Parathyroid adenoma (tissue), 2 donors: ENCODE measurements at regions not wholly inside any gene's neighbourhood (a gene's known extent, or its start where the extent isn't known, plus 50 kb on each side); places are given as distances from the start of the nearest gene placed in this dataset.

Source experiments
- H2AFZ ChIP-seq: fragments of 300-600 bp; sonication (generic); one replicate; pipeline ENCODE4 v1.7.0; 2017; ENCODE audit warnings: antibody characterized with exemption, mild to moderate bottlenecking
- H3K27ac ChIP-seq: fragments of 300-600 bp; sonication (generic); one replicate; pipeline ENCODE4 v1.7.0; 2017
- H3K27me3 ChIP-seq: fragments of 300-600 bp; sonication (generic); one replicate; pipeline ENCODE4 v1.7.0; 2017; ENCODE audit warnings: low read length; ENCODE audit not compliant: control insufficient read depth, insufficient read depth
- H3K36me3 ChIP-seq: fragments of 300-600 bp; sonication (generic); one replicate; pipeline ENCODE4 v1.7.0; 2017; ENCODE audit warnings: low read length; ENCODE audit not compliant: control insufficient read depth, insufficient read depth
- H3K4me1 ChIP-seq: fragments of 300-600 bp; sonication (generic); one replicate; pipeline ENCODE4 v1.7.0; 2017; ENCODE audit warnings: control low read depth
- H3K4me2 ChIP-seq: fragments of 300-600 bp; sonication (generic); one replicate; pipeline ENCODE4 v1.7.0; 2017; ENCODE audit warnings: low read length
- H3K4me3 ChIP-seq: fragments of 300-600 bp; sonication (generic); one replicate; pipeline ENCODE4 v1.7.0; 2017; ENCODE audit warnings: low read depth, low read length
- H3K79me2 ChIP-seq: fragments of 300-600 bp; sonication (generic); one replicate; pipeline ENCODE4 v1.7.0; 2017; ENCODE audit warnings: control low read depth
- H3K9ac ChIP-seq: fragments of 300-600 bp; sonication (generic); one replicate; pipeline ENCODE4 v1.7.0; 2017; ENCODE audit warnings: mild to moderate bottlenecking
- H3K9me3 ChIP-seq: fragments of 300-600 bp; sonication (generic); one replicate; pipeline ENCODE4 v1.7.0; 2017; ENCODE audit warnings: low read length; ENCODE audit not compliant: control insufficient read depth
- TF ChIP-seq, protein P1 (sequence below): fragments of 300-600 bp; sonication (generic); IDR thresholded peaks from one replicate; pipeline ENCODE4 v1.7.0; 2017; ENCODE audit warnings: antibody characterized with exemption, mild to moderate bottlenecking
- donor health status: primary hyperparathyroidism.

DNA sequence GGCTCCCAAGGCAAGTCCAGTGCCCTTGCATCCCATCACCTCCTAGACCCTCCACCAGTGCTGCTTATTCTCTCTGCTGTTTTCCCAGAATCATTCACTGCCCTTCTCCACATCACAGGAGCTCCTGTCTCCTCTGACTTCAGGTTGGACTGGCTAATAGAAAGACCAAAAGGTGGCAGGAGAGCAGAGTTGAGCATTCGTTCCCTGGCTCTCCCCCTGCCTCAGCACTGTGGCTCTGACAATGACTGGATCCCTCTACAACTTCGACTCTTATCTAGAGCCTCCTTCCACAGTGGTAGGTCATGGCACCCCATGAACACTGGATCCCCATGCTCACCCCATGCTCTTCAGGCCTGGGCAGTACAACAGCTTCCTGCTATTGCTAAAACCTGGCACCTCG, 243.6 kb downstream of the LRRN1 start:
- Histone ChIP-seq H3K27me3 (no peaks in the 10 kb centered on the region), H3K27ac (no peak overlapping the region), H3K4me2 (no peak overlapping the region)

DNA sequence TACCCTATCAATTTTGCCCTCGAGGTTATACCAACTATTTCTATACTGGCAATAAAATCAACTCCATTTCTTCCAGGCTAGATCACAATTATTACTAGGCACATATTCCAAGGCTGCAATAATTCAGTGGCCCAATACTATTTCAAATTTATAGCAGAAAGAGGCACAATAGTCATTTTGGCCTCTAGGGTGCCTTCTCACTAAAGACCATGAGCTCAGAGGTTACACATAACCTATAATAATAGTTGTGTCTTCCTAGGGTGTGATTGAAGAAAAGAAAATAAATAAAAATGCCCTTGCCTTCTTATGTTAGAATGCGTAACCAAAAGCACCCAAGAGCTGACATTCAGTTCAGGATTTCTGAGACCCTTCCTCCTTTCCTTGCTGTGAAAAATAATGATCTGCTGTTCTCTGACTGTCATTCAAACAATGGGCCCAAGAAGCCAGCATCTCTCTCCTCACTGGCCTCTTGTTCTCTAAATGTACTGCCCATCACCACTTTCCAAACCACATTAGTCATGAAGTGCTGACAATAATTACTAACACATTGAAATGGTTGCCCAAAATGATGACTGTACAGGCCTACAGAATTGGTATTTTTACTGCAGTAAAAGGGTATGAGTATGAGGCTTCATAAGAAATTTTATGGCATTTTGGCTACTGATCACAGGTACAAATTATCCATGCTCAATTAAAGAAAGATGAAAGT, 244.8 kb downstream of the LRRN1 start:
- no peaks in the 10 kb centered on the region for H3K79me2 ChIP-seq
- no peaks in the 10 kb centered on the region for H3K9me3 ChIP-seq
- no peak overlapping the region for H3K27ac ChIP-seq
- no peaks in the 10 kb centered on the region for H3K27me3 ChIP-seq
- H3K9ac ChIP-seq: no peak overlapping the region
- H3K4me3 ChIP-seq: no peak overlapping the region
- no peak overlapping the region for H2AFZ ChIP-seq
- no peak overlapping the region for H3K4me2 ChIP-seq
- H3K4me1 ChIP-seq: no peaks in the 10 kb centered on the region
- H3K36me3 ChIP-seq: no peaks in the 10 kb centered on the region
- TF ChIP-seq, protein P1, sequence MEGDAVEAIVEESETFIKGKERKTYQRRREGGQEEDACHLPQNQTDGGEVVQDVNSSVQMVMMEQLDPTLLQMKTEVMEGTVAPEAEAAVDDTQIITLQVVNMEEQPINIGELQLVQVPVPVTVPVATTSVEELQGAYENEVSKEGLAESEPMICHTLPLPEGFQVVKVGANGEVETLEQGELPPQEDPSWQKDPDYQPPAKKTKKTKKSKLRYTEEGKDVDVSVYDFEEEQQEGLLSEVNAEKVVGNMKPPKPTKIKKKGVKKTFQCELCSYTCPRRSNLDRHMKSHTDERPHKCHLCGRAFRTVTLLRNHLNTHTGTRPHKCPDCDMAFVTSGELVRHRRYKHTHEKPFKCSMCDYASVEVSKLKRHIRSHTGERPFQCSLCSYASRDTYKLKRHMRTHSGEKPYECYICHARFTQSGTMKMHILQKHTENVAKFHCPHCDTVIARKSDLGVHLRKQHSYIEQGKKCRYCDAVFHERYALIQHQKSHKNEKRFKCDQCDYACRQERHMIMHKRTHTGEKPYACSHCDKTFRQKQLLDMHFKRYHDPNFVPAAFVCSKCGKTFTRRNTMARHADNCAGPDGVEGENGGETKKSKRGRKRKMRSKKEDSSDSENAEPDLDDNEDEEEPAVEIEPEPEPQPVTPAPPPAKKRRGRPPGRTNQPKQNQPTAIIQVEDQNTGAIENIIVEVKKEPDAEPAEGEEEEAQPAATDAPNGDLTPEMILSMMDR: no peak

More for the DNA sequence above, 243.6 kb downstream of the LRRN1 start:
- no peaks in the 10 kb centered on the region for H3K36me3 ChIP-seq
- H3K4me1 ChIP-seq: no peaks in the 10 kb centered on the region
- H3K4me3 ChIP-seq: no peak overlapping the region
- H3K9ac ChIP-seq: no peak overlapping the region
- no peaks in the 10 kb centered on the region for H3K9me3 ChIP-seq
- no peak overlapping the region for H2AFZ ChIP-seq
- H3K79me2 ChIP-seq: no peaks in the 10 kb centered on the region
- TF ChIP-seq, protein P1: no peak

DNA sequence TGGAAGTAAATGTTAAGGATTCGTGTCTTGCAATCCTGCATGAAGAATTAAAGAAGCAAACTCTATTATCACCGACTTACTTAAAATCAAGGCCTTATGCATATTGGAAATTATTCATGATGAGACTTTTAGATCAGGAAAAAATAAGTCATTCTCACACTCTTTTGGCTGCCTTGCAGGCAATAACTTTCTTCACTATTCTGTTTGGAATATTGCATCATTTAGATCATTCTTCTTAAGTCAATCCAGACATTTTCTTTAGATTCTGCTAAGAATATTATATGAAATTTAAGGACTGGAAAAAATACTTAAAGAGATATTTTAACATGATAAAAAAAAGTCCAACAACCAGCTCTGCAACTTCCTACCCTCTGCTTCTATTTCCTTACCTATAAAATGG, 245.4 kb downstream of the LRRN1 start:
- TF ChIP-seq, protein P1: no peak
- H3K9me3 ChIP-seq: no peaks in the 10 kb centered on the region
- no peak overlapping the region for H3K4me3 ChIP-seq
- no peak overlapping the region for H3K9ac ChIP-seq
- no peak overlapping the region for H2AFZ ChIP-seq
- no peaks in the 10 kb centered on the region for H3K79me2 ChIP-seq
- H3K4me2 ChIP-seq: no peak overlapping the region
- H3K27ac ChIP-seq: no peak overlapping the region
- H3K4me1 ChIP-seq: no peaks in the 10 kb centered on the region
- H3K36me3 ChIP-seq: no peaks in the 10 kb centered on the region
- H3K27me3 ChIP-seq: no peaks in the 10 kb centered on the region

DNA sequence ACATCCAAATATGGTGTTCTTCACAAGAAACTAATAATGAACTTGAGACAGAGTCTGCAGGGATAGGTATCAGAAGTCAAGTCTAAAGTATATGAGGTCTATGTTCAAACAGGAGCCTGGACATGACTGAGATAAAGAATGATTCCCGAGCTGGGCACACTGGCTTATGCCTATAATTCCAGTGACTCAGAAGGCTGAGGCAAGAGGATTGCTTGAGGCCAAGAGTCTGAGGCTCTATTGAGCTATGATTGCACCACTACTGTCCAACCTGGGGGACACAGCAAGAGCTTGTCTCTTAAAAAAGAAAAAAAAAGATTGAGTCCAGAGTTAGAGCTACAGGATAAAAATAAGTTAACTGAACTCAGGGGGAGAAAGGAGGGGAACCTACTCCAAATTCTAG, 246.5 kb downstream of the LRRN1 start:
- H2AFZ ChIP-seq: no peak overlapping the region

More for the DNA sequence above, 246.5 kb downstream of the LRRN1 start:
- H3K9me3 ChIP-seq: no peaks in the 10 kb centered on the region
- no peaks in the 10 kb centered on the region for H3K79me2 ChIP-seq
- H3K9ac ChIP-seq: no peak overlapping the region
- H3K4me1 ChIP-seq: no peaks in the 10 kb centered on the region
- H3K27ac ChIP-seq: no peak overlapping the region
- H3K4me3 ChIP-seq: no peak overlapping the region
- TF ChIP-seq, protein P1: no peak
- no peak overlapping the region for H3K4me2 ChIP-seq
- no peaks in the 10 kb centered on the region for H3K27me3 ChIP-seq
- no peaks in the 10 kb centered on the region for H3K36me3 ChIP-seq
